Motor neuron (in vitro differentiated cells): ENCODE measurements at regions not wholly inside any gene's neighbourhood (a gene's known extent, or its start where the extent isn't known, plus 50 kb on each side); places are given as distances from the start of the nearest gene placed in this dataset.

Source experiments
- ATAC-seq, 8 experiments: fragments of 200-7000 bp; cut with Tn5 transposase; replicated peaks in 6 of 8; 2 replicates each; pipeline ENCODE4 v1.8.0; 2021; ENCODE audit warnings: mild to moderate bottlenecking in 8 of 8, moderate library complexity in 8 of 8
- H3K27ac ChIP-seq, 2 donors: fragments of 250-450 bp; sonication (Bioruptor Pico); 2 replicates each; pipeline ENCODE4 v1.9.0; 2021; ENCODE audit warnings: antibody characterized with exemption in 2 of 2, mild to moderate bottlenecking in 2 of 2, moderate library complexity in 1 of 2
- H3K4me1 ChIP-seq, 2 donors: fragments of 250-450 bp; sonication (Bioruptor Pico); replicated peaks in 1 of 2; 2 replicates each; pipeline ENCODE4 v1.6.1; 2021; ENCODE audit warnings: antibody characterized with exemption in 2 of 2, mild to moderate bottlenecking in 2 of 2, moderate library complexity in 1 of 2
- H3K4me3 ChIP-seq, 5 donors: fragments of 250-450 bp; sonication (Bioruptor Pico); 2 replicates each; pipeline ENCODE4 v1.9.0; 2021; ENCODE audit warnings: antibody characterized with exemption in 5 of 5, mild to moderate bottlenecking in 5 of 5, moderate library complexity in 4 of 5
- WGBS, 10 experiments: fragments of 450-650 bp; shearing (Covaris generic); methylation state at CpG; one replicate each; pipeline ENCODE4 v1.0.0; 2022; 5-methylcytosine and 5-hydroxymethylcytosine counted together
- in situ Hi-C, 9 experiments: fragments of 400-800 bp; cut with MboI; loops; one replicate each; pipeline ENCODE4 v1.15.0; 2021; ENCODE audit warnings: low sequenced_read_pairs in 9 of 9, low pct_unique_long_range_greater_than_20kb in 2 of 9; ENCODE audit not compliant: unreplicated experiment in 9 of 9

DNA sequence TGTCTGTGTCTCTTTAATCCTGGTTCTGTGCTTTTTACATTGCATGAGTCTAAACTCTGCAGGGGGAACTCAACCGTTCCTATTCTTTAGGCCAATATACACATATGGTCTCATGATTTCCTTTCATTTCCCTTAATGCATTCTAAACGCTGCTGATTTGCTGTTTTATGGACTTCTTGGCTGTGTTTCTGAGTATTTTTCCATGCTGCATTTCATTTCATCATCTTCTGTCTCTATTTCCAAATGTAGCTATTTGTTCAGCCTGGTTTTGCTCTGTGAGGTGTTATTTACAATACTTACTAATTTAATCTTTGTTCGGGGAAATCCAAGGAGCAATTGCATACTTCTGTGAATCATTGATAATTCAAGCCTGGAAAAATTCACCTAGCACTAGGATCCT lies 897.2 kb downstream of the TSN start:
- no peak overlapping the region for H3K4me3 ChIP-seq
- WGBS, 10 experiments = 0 to 96% (median 68%) methylated on average over 2 to 3 of the region's 3 CpGs; no CpG with 5 or more reads in 1 of the 10 experiments

DNA sequence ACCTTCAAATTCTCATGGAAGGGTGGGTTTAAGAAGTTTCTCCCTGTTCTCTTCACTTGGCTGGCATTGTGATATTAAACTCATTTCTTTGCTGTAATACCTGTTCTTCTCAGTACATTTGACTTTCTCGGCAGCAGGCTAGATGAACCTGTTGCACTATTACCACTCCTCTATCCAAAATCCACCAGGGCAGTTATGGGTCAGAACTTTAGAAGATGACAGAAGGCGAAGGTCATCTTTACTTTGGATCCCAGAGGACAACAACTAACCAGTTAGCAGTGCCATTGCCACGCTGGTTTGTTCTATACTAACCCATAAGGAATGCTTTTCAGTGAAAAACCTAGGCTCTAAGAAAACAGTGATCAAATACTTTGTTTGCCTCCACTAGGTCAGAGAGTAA lies 901.0 kb downstream of the TSN start:
- Histone ChIP-seq H3K4me3 (no peak overlapping the region), H3K27ac (no peak overlapping the region), H3K4me1 (peaks cover 0 to 5% of the 10 kb centered on the region in 2 donors)
- ATAC-seq = no peak
- in situ Hi-C loops = no loop called here
- 32 to 100% (median 87%) methylated on average over 1 to 3 of the region's 3 CpGs; no CpG with 5 or more reads in 4 of the 10 experiments for WGBS, 10 experiments

More for the DNA sequence above, 897.2 kb downstream of the TSN start:
- in situ Hi-C loops = no loop called here
- ATAC-seq = no peak
- no peak overlapping the region for H3K27ac ChIP-seq
- H3K4me1 ChIP-seq = no peaks in the 10 kb centered on the region

DNA sequence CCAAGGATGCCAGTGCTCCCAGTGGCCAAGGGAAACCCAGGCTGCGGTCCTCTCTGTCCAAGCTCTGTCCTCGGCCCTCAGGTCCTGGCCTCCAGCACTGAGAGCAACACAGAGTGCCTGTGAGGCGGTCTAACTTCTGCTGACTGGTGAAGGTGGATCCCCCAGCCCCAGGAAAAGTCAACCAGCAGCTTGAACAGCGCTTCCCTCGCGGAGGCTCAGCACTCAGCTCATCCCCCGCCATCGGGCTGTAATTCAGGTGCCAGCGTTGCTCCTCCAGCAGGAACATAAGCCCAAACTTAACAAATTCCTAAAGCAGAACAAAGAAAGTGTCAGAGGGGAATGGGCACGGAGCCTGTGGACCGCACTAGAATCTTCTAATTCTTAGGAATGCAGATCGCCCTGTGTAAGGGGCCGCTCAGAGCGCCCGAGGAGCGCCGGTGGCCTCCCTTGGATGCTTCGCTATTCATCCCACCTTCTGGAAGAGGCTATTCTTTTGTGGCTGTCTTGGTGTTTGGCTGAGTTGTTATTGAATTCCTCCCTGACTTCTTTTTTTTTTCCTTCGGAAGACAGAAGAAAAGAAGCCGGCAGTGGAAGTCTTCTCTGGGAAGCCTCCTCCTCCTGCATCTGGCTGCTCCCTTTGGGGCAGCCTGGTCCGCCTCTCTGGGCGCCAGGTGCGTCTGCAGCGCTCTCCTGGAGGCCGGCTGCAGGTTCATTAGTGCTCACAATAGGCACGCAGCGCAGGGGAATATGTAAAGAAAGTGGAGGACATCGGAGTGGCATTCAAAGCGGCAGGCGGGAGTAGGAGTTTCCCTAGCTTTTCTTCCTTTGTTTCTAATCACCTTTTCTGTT lies 905.6 kb downstream of the TSN start:
- no peak overlapping the region for H3K27ac ChIP-seq
- ATAC-seq = peak in 5 of 8 experiments; percentile 52 to 65 (median 55)
- H3K4me3 ChIP-seq = peak overlapping the region in 3 of 5 donors; percentile 4 to 10 (median 6)
- peaks cover 4 to 5% of the 10 kb centered on the region in 2 donors for H3K4me1 ChIP-seq
- WGBS, 10 experiments = 3 to 71% (median 20%) methylated on average over 2 to 16 of the region's 30 CpGs; no CpG with 5 or more reads in 4 of the 10 experiments
- in situ Hi-C loops = no loop called here

DNA sequence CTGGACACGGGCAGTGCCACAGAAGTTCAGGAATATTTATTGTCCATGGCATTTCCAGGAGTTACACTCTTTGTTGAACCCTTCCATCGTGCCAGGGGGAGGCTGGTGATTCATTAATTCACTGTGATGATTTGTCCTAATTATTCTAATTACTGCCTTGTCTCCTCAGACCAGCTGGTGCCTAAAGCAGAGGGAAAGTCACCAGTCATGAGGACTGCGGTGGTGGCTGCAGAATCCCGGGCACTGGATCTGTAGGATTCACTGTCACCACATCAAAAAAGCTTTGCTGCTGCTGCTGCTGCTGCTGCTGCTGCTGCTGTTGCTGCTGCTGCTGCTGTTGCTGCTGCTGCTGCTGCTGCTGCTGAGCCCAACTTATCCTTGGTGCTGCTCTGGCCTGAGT lies 908.2 kb downstream of the TSN start:
- ATAC-seq = peak in 5 of 8 experiments; percentile 38 to 67 (median 53)
- Histone ChIP-seq H3K27ac (no peak overlapping the region), H3K4me3 (no peak overlapping the region), H3K4me1 (peaks cover 4 to 5% of the 10 kb centered on the region in 2 donors)
- 8 to 83% (median 37%) methylated on average over 1 to 2 of the region's 4 CpGs; no CpG with 5 or more reads in 5 of the 10 experiments for WGBS, 10 experiments
- in situ Hi-C loops = no loop called here

DNA sequence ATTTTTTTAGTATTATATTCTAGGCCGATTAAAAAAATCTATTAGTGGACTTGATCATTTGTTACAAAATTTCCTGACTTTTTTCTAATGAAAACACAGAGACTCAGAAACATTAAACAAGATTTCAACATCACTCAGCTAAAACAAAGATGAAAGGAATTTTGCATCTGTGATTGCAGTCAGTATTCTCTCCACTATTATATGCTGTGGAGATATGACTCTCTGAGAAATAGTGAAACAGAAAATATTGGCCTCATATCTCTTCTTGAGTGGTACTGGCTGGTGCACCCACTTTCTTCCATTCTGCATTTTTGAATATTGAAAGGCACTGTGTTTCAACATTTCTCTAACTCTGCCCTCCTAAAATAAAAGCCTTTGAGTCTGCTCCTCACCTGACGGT lies 914.2 kb downstream of the TSN start:
- ATAC-seq = no peak
- 0 to 100% (median 74%) methylated on average over 1 to 2 of the region's 2 CpGs for WGBS, 10 experiments
- H3K4me1 ChIP-seq = no peaks in the 10 kb centered on the region
- no peak overlapping the region for H3K27ac ChIP-seq
- in situ Hi-C loops = no loop called here
- H3K4me3 ChIP-seq = no peak overlapping the region

DNA sequence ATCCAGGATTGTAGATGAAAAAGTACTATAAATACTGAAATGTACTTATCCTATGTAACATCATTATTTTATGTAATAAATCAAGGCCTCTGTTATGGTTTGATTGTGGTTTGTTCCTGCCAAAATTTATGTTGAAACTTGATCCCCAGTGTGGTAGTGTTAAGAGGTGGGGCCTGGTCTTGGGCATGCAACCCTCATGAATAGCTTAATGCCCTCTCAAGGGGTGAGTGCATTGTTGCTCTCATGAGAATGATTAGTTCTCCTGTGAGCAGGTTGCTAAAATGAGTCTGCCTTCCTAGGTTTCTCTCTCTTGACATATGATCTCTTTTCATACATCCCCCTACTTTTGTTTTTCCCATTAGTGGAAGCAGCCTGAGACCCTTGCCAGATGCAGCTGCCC lies 915.4 kb downstream of the TSN start:
- in situ Hi-C loops = no loop called here
- Histone ChIP-seq H3K27ac (no peak overlapping the region), H3K4me1 (no peaks in the 10 kb centered on the region), H3K4me3 (no peak overlapping the region)
- ATAC-seq = no peak

DNA sequence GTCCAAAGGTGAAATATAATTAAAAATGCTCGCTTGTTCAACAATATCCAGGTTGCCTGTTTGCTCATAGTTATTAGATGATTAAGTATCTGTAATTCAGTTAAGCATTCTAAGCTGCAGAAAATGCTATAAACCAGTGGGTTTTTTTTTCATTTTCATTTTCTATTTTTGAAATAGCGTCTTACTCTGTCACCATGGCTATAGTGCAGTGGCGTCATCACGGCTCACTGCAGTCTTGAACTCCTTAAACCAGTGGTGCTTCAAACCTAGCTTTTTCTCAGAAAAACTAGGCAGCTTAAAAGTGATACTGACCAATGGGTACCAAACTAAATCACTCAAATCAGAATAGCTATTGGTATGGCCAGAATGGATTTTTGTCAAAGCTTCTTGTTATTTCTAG lies 925.2 kb downstream of the TSN start:
- H3K4me3 ChIP-seq = no peak overlapping the region
- ATAC-seq = no peak
- H3K4me1 ChIP-seq = no peaks in the 10 kb centered on the region
- H3K27ac ChIP-seq = no peak overlapping the region
- in situ Hi-C loops = no loop called here
- WGBS, 10 experiments = 17 to 100% (median 90%) methylated on average over 3 to 4 of the region's 4 CpGs; no CpG with 5 or more reads in 1 of the 10 experiments

DNA sequence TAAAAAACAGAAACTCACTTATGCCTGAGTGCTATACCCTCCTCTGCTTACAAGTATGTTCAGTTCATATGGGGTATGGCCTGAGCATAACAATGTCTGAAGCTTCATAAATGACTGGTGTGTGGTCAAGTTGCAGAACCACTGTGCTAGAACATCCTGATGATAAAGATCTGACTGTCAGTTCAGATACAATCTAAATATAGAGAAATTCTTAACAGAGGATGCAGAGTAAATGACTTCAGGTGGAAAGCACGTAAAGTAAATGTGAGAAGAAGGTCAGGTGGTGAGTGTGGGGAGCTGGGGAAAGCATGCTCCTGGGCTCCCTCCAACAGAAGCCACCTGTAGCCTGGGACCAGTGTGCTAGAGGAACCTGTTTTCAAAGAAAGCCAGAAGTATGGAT lies 926.2 kb downstream of the TSN start:
- no peak overlapping the region for H3K27ac ChIP-seq
- no peaks in the 10 kb centered on the region for H3K4me1 ChIP-seq
- in situ Hi-C loops = no loop called here
- no peak overlapping the region for H3K4me3 ChIP-seq
- ATAC-seq = no peak
- WGBS, 10 experiments = 0 to 90% (median 33%) methylated on average over 1 of the region's 1 CpG; no CpG with 5 or more reads in 4 of the 10 experiments

DNA sequence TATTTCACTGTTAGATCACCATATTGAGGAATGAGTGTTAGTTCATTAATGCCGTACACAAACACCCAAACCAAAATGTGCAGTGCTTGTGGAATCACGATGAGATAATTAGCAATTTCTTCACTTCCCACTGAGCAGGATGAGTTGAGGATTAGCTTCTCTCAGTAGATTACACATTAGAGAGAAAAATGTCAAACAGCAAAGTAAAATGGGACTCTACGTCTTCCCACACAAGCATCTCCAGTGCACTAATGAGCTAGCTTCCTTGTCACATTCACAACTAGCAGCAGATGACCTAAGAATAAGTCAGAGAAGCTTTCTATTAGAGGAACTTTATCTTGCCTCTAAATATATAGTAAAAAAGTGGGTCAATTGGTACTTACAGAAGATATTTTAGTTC lies 926.9 kb downstream of the TSN start:
- H3K4me1 ChIP-seq = no peaks in the 10 kb centered on the region
- ATAC-seq = no peak
- WGBS, 10 experiments = 0 to 100% (median 90%) methylated on average over 1 to 3 of the region's 3 CpGs
- H3K4me3 ChIP-seq = no peak overlapping the region
- in situ Hi-C loops = no loop called here
- H3K27ac ChIP-seq = no peak overlapping the region

DNA sequence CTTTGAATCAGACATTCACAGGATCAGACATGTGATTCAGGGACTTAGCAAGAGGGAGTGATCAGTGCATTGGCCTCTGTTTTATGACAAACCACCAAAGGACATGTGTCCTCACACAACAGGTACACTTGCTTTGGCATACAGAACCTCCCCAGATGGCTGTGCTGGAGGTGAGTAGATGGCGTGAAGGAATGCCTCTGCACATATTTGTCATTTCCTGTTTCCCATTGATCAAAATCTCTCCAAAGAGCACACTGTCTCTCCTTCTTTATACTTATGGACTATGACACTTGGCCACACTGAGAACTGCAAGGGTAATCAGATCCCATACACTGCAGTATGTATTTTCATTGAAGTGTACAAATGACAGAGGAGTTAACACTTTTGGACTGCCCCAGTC lies 927.6 kb downstream of the TSN start:
- in situ Hi-C loops = no loop called here
- ATAC-seq = peak in 1 of 8 experiments; percentile 28
- Histone ChIP-seq H3K27ac (no peak overlapping the region), H3K4me3 (no peak overlapping the region), H3K4me1 (no peaks in the 10 kb centered on the region)
- WGBS, 10 experiments = 20 to 100% (median 100%) methylated on average over 1 of the region's 1 CpG; no CpG with 5 or more reads in 6 of the 10 experiments

DNA sequence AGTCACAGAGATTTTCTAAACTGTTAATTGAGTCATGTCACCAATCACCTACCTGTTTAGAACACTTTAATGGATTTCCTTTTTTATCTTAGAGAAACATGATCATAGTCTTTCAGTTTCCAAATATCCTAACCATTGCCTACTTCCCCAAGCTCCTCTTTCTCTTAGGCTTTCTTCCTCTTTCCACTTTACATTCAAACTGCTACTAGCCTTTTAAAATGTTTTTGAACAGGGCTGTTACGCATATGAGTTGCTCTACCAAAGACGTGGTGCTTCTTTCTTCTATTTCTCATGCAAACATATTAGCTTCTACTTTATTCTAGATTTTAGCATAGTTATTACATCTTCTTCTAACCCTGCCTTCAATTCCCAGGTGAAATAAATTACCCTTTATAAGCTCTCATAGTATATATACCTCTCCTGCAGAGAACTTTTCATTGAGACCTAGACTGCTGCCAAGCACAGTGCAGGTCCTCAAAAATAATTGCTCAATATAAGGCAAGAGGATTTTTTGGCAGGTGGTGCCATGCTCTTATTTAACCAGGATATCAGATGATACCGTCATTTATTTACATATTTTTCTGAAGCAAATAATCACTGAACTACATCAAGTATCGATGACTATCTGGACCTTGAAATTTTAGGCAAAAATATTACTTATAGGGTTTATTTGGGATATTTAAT lies 937.1 kb downstream of the TSN start:
- Histone ChIP-seq H3K27ac (no peak overlapping the region), H3K4me1 (no peaks in the 10 kb centered on the region), H3K4me3 (no peak overlapping the region)
- ATAC-seq = no peak
- in situ Hi-C loops = no loop called here
- WGBS, 10 experiments = 0 to 100% (median 73%) methylated on average over 1 to 4 of the region's 4 CpGs

DNA sequence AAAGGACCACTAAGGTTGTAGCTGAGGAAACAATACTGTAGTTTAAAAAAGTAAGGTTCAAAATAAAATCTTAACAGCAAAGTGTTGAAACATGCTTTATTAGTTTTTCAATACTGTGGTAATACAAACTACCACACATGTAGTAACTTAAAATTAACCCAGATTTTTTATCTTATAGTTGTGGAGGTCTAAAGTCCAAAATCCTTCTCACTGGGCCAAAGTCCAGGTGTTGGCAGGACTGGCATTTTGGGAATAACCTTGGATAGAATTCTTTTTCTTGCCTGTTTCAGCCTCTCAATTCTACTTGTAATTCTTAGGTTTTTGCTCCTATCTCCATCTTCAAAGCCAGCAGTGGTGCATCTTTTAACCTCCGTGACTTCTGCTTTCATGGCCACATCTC lies 942.0 kb downstream of the TSN start:
- WGBS, 10 experiments = 0 to 100% (median 88%) methylated on average over 1 of the region's 1 CpG; no CpG with 5 or more reads in 2 of the 10 experiments
- in situ Hi-C loops = no loop called here

DNA sequence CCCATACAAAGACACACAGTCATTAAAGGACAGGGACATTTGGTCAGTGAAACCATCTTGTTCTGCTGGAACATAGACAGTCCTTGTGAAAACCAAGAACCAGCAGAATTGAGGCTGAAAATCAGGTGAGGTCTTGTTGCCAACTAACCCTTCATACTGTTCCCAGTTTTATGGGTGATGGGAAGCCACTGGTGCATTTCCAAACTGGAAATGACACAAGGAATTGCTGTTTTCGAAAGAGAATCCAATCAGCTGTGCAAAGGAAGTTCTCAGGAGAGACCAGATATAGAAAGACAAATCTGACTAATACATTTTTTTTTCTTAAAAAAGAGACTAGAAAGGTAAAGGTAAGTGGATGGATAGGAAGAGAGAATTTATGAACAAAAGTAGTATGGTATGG lies 948.2 kb downstream of the TSN start:
- Histone ChIP-seq H3K4me1 (no peaks in the 10 kb centered on the region), H3K4me3 (no peak overlapping the region), H3K27ac (no peak overlapping the region)
- in situ Hi-C loops = no loop called here
- 0 to 100% (median 90%) methylated on average over 1 of the region's 1 CpG; no CpG with 5 or more reads in 1 of the 10 experiments for WGBS, 10 experiments
- ATAC-seq = no peak

More for the DNA sequence above, 942.0 kb downstream of the TSN start:
- ATAC-seq = no peak
- Histone ChIP-seq H3K27ac (no peak overlapping the region), H3K4me3 (no peak overlapping the region), H3K4me1 (no peaks in the 10 kb centered on the region)
